ENCODE measurements at regions not wholly inside any gene's neighbourhood (a gene's known extent, or its start where the extent isn't known, plus 50 kb on each side); places are given as distances from the start of the nearest gene placed in this dataset.

DNA sequence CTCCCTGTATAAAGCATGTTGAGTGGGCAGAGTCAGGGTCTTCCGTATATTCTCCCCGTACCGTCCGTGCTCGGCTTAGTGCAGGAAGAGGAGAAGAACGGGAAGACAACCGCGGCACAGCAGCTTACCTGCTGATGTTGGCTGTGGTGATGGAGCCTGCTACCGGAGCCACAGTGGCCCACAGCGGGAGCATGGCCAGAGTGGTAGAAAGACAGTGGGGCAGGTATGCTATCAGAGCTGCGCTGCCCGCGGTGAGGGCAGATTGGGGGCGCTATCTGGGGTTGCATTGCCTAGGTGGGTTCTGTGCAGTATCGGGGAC lies 120.7 kb upstream of the VPREB1 start:
- no peak for TF ChIP-seq POLR2A (IDR thresholded peaks at IDR 0.05)
- TF ChIP-seq, protein P1, sequence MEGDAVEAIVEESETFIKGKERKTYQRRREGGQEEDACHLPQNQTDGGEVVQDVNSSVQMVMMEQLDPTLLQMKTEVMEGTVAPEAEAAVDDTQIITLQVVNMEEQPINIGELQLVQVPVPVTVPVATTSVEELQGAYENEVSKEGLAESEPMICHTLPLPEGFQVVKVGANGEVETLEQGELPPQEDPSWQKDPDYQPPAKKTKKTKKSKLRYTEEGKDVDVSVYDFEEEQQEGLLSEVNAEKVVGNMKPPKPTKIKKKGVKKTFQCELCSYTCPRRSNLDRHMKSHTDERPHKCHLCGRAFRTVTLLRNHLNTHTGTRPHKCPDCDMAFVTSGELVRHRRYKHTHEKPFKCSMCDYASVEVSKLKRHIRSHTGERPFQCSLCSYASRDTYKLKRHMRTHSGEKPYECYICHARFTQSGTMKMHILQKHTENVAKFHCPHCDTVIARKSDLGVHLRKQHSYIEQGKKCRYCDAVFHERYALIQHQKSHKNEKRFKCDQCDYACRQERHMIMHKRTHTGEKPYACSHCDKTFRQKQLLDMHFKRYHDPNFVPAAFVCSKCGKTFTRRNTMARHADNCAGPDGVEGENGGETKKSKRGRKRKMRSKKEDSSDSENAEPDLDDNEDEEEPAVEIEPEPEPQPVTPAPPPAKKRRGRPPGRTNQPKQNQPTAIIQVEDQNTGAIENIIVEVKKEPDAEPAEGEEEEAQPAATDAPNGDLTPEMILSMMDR (IDR thresholded peaks at IDR 0.05) = no peak
